ENCODE measurements at regions not wholly inside any gene's neighbourhood (a gene's known extent, or its start where the extent isn't known, plus 50 kb on each side); places are given as distances from the start of the nearest gene placed in this dataset.

GRCh38 chr13:40356011-40356410, 310.4 kb downstream of the FOXO1 start:
- TF ChIP-seq, protein P1, sequence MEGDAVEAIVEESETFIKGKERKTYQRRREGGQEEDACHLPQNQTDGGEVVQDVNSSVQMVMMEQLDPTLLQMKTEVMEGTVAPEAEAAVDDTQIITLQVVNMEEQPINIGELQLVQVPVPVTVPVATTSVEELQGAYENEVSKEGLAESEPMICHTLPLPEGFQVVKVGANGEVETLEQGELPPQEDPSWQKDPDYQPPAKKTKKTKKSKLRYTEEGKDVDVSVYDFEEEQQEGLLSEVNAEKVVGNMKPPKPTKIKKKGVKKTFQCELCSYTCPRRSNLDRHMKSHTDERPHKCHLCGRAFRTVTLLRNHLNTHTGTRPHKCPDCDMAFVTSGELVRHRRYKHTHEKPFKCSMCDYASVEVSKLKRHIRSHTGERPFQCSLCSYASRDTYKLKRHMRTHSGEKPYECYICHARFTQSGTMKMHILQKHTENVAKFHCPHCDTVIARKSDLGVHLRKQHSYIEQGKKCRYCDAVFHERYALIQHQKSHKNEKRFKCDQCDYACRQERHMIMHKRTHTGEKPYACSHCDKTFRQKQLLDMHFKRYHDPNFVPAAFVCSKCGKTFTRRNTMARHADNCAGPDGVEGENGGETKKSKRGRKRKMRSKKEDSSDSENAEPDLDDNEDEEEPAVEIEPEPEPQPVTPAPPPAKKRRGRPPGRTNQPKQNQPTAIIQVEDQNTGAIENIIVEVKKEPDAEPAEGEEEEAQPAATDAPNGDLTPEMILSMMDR (IDR thresholded peaks at IDR 0.05), result no peak
- no peak for TF ChIP-seq EZH2phosphoT487 (IDR thresholded peaks at IDR 0.05)
